Upper lobe of right lung (tissue), 1 donor: ENCODE measurements at regions not wholly inside any gene's neighbourhood (a gene's known extent, or its start where the extent isn't known, plus 50 kb on each side); places are given as distances from the start of the nearest gene placed in this dataset.

ENCODE experiments used
- ATAC-seq: fragments of 200-7000 bp; cut with Tn5 transposase; one replicate; pipeline ENCODE4 v1.9.1; 2020; ENCODE audit warnings: mild to moderate bottlenecking, moderate library complexity
- DNase-seq: peaks from one replicate; pipeline ENCODE4 v3.0.0-alpha.2; 2020
- H3K27ac ChIP-seq: fragments of 200-600 bp; one replicate; pipeline ENCODE4 v1.8.0; 2022
- H3K27me3 ChIP-seq: fragments of 200-600 bp; one replicate; pipeline ENCODE4 v1.8.0; 2022; ENCODE audit warnings: mild to moderate bottlenecking
- H3K36me3 ChIP-seq: fragments of 200-600 bp; one replicate; pipeline ENCODE4 v1.8.0; 2022
- H3K4me1 ChIP-seq: fragments of 200-600 bp; one replicate; pipeline ENCODE4 v1.8.0; 2022
- H3K4me3 ChIP-seq: fragments of 200-600 bp; one replicate; pipeline ENCODE4 v1.8.0; 2022; ENCODE audit warnings: mild to moderate bottlenecking
- H3K9me3 ChIP-seq: fragments of 200-600 bp; one replicate; pipeline ENCODE4 v1.8.0; 2022
- CTCF ChIP-seq: fragments of 200-600 bp; IDR thresholded peaks from one replicate; pipeline ENCODE4 v1.8.0; 2022; ENCODE audit warnings: antibody characterized with exemption
- intact Hi-C: fragments of 100-400 bp; cut with DNase I; formaldehyde crosslinking; loops from one replicate; pipeline ENCODE4 v1.11.0; 2022
- donor health status: DM: no; HTN: yes; CAD: no; lungs with severe emphysema.

DNA sequence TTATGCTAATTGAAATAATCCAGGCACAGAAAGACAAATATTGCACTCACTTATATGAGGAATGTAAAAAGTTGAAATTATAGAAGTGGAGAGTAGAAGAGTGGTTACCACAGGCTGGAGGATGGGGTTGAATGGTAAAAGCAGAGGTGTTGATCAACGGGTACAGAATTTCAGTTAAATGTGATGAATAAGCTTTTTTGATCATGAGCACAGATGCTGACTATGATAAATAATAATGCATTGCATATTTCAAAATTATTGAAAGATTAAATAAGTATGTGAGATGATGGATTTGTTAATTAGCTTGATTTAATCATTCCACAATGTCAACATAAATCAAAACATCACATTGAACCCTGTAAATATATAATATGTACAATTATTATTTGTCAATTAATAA lies 213.1 kb downstream of the DCAF12L2 start:
- TF ChIP-seq CTCF = no peak
- ATAC-seq = no peak
- H3K4me3 ChIP-seq = no peak overlapping the region
- H3K36me3 ChIP-seq = no peaks in the 10 kb centered on the region
- no peak overlapping the region for H3K27ac ChIP-seq
- no peaks in the 10 kb centered on the region for H3K27me3 ChIP-seq
- DNase-seq = no peak
- no peaks in the 10 kb centered on the region for H3K4me1 ChIP-seq
- H3K9me3 ChIP-seq = no peaks in the 10 kb centered on the region
- intact Hi-C loops = no loop called here

DNA sequence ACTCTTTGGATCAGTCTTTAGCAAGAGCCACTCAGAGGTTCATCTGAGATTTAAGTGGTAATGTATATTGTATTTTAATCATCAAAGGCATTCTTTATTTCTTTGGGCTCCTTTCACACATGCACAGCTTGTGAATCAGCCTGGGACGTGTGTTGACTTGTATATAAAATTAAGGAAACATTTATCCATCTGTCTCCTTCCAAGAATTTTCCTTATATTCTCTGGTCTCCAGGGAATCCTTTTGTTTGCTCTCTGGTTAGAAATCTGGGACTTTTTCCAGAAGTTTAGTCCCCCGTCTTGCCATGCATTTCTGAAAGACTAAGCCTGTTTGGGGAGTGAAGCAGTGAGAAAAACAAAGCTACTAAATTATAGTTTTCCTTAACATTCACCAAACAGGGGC lies 212.3 kb downstream of the DCAF12L2 start:
- Histone ChIP-seq H3K4me1 (no peaks in the 10 kb centered on the region), H3K27ac (no peak overlapping the region), H3K4me3 (no peak overlapping the region), H3K9me3 (no peaks in the 10 kb centered on the region), H3K36me3 (no peaks in the 10 kb centered on the region), H3K27me3 (no peaks in the 10 kb centered on the region)
- ATAC-seq (no peak), DNase-seq (no peak)
- intact Hi-C loops = no loop called here
- no peak for TF ChIP-seq CTCF

DNA sequence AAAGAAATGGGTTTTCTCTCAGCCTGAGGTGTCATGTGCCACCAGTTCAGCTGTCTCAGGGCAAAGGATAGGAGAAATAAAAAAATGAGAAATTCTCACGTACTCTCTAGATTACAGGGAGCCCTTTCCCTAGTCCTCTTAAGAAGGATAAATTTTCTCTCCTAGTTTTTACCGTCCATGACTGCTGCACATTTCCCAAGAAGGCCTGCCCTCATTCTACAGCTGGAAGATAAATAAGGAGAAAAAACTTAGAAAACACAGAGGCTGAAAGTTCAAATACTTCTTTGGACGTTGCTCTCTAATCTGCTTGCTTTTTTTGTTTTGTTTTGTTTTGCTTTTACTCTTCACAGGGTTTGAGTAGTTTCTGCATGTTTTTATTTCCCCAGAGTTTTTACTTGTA lies 211.9 kb downstream of the DCAF12L2 start:
- H3K4me1 ChIP-seq = no peaks in the 10 kb centered on the region
- no peak for TF ChIP-seq CTCF
- no peak overlapping the region for H3K4me3 ChIP-seq
- H3K9me3 ChIP-seq = no peaks in the 10 kb centered on the region
- no peaks in the 10 kb centered on the region for H3K27me3 ChIP-seq
- ATAC-seq = no peak
- no peak overlapping the region for H3K27ac ChIP-seq
- H3K36me3 ChIP-seq = no peaks in the 10 kb centered on the region
- no peak for DNase-seq
- intact Hi-C loops = no loop called here

DNA sequence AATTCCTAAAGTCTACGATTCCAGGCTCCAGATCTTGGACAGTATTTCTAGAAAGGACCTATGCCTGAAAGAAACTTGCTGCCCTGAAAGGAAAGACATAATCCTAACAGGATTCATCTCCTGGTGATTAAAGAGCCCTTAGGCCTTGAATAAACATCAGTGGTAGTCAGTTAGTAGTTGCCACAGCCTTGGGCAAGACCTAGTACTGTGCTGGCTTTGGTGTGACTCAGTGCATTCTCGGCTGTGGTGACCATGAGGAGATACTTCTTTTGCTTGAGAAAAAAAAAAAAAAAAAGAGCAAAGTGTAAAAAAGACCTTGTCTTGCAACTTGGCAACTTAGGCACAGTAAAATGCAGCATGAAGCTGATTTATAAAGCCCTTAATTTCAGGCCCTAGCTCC lies 188.2 kb downstream of the DCAF12L2 start:
- H3K36me3 ChIP-seq = no peaks in the 10 kb centered on the region
- DNase-seq (no peak), ATAC-seq (no peak)
- intact Hi-C loops = no loop called here
- no peaks in the 10 kb centered on the region for H3K4me1 ChIP-seq
- TF ChIP-seq CTCF = no peak
- H3K4me3 ChIP-seq = no peak overlapping the region
- H3K27ac ChIP-seq = no peak overlapping the region
- no peaks in the 10 kb centered on the region for H3K27me3 ChIP-seq
- H3K9me3 ChIP-seq = no peaks in the 10 kb centered on the region

DNA sequence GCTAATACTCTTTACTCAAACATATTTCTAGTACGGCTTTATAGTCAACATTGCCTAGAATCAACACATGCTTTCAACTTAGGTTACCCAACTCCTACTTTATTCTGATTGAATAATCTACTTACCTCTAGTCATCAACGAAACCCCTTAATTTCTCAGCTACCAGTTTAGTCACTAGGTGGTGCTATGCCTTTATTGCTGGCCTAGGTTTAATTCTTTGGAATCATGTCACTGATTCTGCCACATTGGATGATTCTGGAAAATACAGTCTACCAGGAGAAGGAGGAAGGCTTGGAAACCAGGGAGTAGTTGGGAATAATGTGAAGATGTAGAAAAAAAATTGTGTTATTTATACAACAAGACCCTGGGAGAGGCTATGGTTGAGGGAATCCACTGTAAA lies 167.7 kb downstream of the DCAF12L2 start:
- intact Hi-C loops = no loop called here
- ATAC-seq (no peak), DNase-seq (no peak)
- H3K36me3 ChIP-seq = no peaks in the 10 kb centered on the region
- TF ChIP-seq CTCF = no peak
- no peaks in the 10 kb centered on the region for H3K9me3 ChIP-seq
- H3K4me3 ChIP-seq = no peak overlapping the region
- no peak overlapping the region for H3K27ac ChIP-seq
- no peaks in the 10 kb centered on the region for H3K4me1 ChIP-seq
- no peaks in the 10 kb centered on the region for H3K27me3 ChIP-seq

DNA sequence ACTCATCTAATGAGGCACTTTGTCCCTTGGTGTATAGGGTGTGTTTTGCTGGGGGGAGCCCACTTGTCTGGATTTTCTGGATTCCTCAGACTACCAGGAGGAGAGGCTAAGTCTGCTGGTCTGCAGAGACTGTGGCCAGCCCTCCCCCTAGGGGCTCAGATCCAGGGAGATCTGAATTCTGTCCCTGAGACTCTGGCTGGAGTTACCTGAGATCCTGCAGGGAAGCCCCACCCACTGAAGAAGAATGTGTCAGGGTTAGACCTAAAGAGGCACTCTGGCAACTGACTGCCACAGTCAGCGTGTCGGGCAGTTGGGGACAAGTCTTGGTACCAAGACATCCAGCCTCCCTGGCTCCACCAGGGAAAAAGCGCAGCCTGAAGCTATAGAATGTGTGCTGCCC lies 138.9 kb downstream of the DCAF12L2 start:
- H3K4me3 ChIP-seq = no peak overlapping the region
- DNase-seq (no peak), ATAC-seq (no peak)
- no peak for TF ChIP-seq CTCF
- H3K27me3 ChIP-seq = no peaks in the 10 kb centered on the region
- H3K27ac ChIP-seq = no peak overlapping the region
- H3K9me3 ChIP-seq = no peaks in the 10 kb centered on the region
- no peaks in the 10 kb centered on the region for H3K4me1 ChIP-seq
- intact Hi-C loops = no loop called here
- H3K36me3 ChIP-seq = no peaks in the 10 kb centered on the region
